Adrenal gland (tissue), 5 donors: ENCODE measurements at regions not wholly inside any gene's neighbourhood (a gene's known extent, or its start where the extent isn't known, plus 50 kb on each side); places are given as distances from the start of the nearest gene placed in this dataset.
"Not testable (repeated sequence)": the region's sequence is repeated elsewhere in the genome, so short reads cannot be mapped to it uniquely, and the experiment has no call there.

Source experiments
- POLR2A ChIP-seq, 2 donors: fragments of 450-650 bp; IDR thresholded peaks; one replicate each; pipeline ENCODE4 v1.6.1; 2017; ENCODE audit warnings: antibody characterized with exemption in 2 of 2, mild to moderate bottlenecking in 2 of 2, moderate library complexity in 1 of 2
- TF ChIP-seq, protein P1 (sequence below), 6 experiments: fragments of 450-650 bp in 4 of 6; fragments of 200-600 bp in 2 of 6; sonication (generic) in 1 of 6; IDR thresholded peaks; 1 replicate in 5 of 6; 2 replicates in 1 of 6; pipeline versions ENCODE4 v1.5.1 to v1.8.0; 2016 to 2021; ENCODE audit warnings: antibody characterized with exemption in 6 of 6, mild to moderate bottlenecking in 2 of 6, moderate library complexity in 1 of 6
- donor health status: DM: no; HTN: no; CAD: no.

DNA sequence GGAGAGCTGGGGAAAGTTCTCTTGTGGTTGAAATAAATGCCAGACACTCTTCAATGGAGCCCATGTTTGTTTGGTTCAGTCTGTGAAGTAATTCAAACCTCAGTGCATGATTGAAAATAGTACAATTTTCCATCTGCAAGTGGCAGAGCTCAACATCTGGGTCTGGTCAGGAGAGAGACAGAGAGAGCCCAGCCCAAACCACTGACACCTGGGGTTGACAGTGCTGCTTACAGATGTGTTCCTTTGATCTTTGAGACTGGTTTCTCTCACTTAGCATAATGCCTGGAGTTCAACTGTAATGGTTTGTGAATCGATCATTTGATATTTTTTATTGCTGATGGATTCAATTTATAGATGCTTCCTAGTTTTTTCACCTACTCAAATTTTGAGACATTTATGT, 137.3 kb upstream of the POTEB2 start:
- TF ChIP-seq, protein P1, sequence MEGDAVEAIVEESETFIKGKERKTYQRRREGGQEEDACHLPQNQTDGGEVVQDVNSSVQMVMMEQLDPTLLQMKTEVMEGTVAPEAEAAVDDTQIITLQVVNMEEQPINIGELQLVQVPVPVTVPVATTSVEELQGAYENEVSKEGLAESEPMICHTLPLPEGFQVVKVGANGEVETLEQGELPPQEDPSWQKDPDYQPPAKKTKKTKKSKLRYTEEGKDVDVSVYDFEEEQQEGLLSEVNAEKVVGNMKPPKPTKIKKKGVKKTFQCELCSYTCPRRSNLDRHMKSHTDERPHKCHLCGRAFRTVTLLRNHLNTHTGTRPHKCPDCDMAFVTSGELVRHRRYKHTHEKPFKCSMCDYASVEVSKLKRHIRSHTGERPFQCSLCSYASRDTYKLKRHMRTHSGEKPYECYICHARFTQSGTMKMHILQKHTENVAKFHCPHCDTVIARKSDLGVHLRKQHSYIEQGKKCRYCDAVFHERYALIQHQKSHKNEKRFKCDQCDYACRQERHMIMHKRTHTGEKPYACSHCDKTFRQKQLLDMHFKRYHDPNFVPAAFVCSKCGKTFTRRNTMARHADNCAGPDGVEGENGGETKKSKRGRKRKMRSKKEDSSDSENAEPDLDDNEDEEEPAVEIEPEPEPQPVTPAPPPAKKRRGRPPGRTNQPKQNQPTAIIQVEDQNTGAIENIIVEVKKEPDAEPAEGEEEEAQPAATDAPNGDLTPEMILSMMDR (IDR thresholded peaks at IDR 0.05), result not testable (repeated sequence)
- TF ChIP-seq POLR2A (IDR thresholded peaks at IDR 0.05), result not testable (repeated sequence)
